ENCODE measurements at regions not wholly inside any gene's neighbourhood (a gene's known extent, or its start where the extent isn't known, plus 50 kb on each side); places are given as distances from the start of the nearest gene placed in this dataset.

- no peak for DNase-seq (ENCODE audit: low read depth)
Measured at GRCh38 chr12:4015225-4016091, 142.3 kb upstream of the PARP11 start.

- no peak for DNase-seq (ENCODE audit: low read depth)
Measured at GRCh38 chr12:4014858-4015224, 141.6 kb upstream of the PARP11 start.

- no peak for DNase-seq (ENCODE audit: low read depth)
Measured at GRCh38 chr12:4014444-4014843, 141.2 kb upstream of the PARP11 start.

- DNase-seq (ENCODE audit: low read depth), result no peak
Measured at GRCh38 chr12:4012977-4013968, 140.1 kb upstream of the PARP11 start.

- DNase-seq (ENCODE audit: low read depth), result no peak
Measured at GRCh38 chr12:4012073-4012472, 138.9 kb upstream of the PARP11 start.

GRCh38 chr12:4011597-4011996 lies 138.4 kb upstream of the PARP11 start:
- peak; percentile 38 for DNase-seq (ENCODE audit: low read depth)

GRCh38 chr12:4009979-4010704 lies 136.9 kb upstream of the PARP11 start:
- DNase-seq (ENCODE audit: low read depth), result no peak

- no peak for DNase-seq (ENCODE audit: low read depth)
Measured at GRCh38 chr12:4006743-4007142, 133.5 kb upstream of the PARP11 start.

- DNase-seq (ENCODE audit: low read depth), result no peak
Measured at GRCh38 chr12:4005851-4006430, 132.7 kb upstream of the PARP11 start.

GRCh38 chr12:4003576-4003975 lies 130.4 kb upstream of the PARP11 start:
- no peak for DNase-seq (ENCODE audit: low read depth)

- no peak for DNase-seq (ENCODE audit: low read depth)
Measured at GRCh38 chr12:4002601-4003000, 129.4 kb upstream of the PARP11 start.

GRCh38 chr12:4001841-4002240 lies 128.6 kb upstream of the PARP11 start:
- no peak for DNase-seq (ENCODE audit: low read depth)

- DNase-seq (ENCODE audit: low read depth), result no peak
Measured at GRCh38 chr12:4001031-4001430, 127.8 kb upstream of the PARP11 start.

GRCh38 chr12:3999904-4000303 lies 126.7 kb upstream of the PARP11 start:
- DNase-seq (ENCODE audit: low read depth), result no peak

GRCh38 chr12:3998968-3999792 lies 126.0 kb upstream of the PARP11 start:
- DNase-seq (ENCODE audit: low read depth), result no peak

GRCh38 chr12:3998397-3998796 lies 125.2 kb upstream of the PARP11 start:
- no peak for DNase-seq (ENCODE audit: low read depth)

GRCh38 chr12:3996322-3996721 lies 123.1 kb upstream of the PARP11 start:
- DNase-seq (ENCODE audit: low read depth), result no peak

GRCh38 chr12:3995306-3995705 lies 122.1 kb upstream of the PARP11 start:
- DNase-seq (ENCODE audit: low read depth), result no peak

- DNase-seq (ENCODE audit: low read depth), result no peak
Measured at GRCh38 chr12:3994500-3994899, 121.3 kb upstream of the PARP11 start.

- DNase-seq (ENCODE audit: low read depth), result no peak
Measured at GRCh38 chr12:3992945-3993344, 119.7 kb upstream of the PARP11 start.
